GM19035 (cell line): ENCODE measurements at regions not wholly inside any gene's neighbourhood (a gene's known extent, or its start where the extent isn't known, plus 50 kb on each side); places are given as distances from the start of the nearest gene placed in this dataset.

Source experiments
- ATAC-seq: cut with Tn5 transposase; IDR thresholded peaks from one replicate; pipeline ENCODE4 v1.9.1; 2021; ENCODE audit not compliant: unreplicated experiment

DNA sequence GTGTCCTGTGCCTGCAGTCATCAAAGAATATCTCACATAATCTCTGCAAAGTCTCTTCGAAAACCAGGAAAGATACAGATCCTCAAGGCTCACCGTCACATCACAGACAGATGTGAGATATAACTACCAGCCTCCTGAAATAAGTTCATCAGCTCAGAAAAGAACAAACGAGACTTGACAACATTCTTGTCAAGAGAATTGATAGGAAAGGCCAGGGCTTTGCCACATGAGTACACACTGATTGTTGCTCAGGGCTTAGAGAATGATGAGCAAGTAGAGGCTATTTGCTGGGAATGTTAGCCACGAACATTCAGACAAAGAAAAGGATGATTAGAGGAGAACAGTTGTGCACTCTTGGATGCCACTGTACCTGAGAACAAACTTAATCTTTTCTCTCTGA is 535.1 kb downstream of the ELAVL2 start:
- ATAC-seq, result no peak

DNA sequence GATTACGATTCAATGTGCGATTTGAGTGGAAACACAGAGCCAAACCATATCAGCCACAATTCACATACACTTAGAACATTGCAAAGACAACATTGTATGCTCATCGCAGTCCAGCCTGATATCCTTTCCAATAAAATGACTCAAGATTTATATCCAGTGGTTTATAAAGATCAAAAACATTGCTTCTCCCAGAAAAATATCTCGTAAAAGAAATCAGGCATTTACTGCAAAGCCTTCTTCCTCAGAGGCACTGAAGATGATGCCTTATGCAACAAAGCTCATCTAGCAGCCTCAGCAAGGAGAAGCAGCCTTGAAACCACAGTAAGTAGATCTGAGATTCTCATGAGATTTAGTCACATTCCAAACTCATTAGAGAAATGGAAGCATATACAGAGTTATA is 523.8 kb downstream of the ELAVL2 start:
- no peak for ATAC-seq

DNA sequence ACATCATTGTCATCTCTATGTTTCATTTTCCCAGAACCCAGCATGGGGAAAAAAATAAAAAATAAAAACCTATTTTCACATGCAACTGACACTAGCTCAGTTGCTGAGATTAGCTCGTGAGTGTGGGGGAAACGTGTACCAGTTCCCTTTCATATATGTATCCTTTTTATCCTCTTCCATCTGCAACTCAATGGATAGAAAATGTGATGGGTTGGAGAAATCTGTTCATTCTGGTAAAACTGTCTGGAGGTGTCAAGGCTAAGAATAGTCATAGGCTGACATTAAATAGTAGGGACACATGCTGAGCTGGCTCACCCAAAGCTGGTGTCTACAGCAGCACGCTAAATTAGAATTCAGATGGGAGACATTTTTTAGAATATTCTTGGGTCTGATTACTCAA is 519.3 kb downstream of the ELAVL2 start:
- no peak for ATAC-seq

DNA sequence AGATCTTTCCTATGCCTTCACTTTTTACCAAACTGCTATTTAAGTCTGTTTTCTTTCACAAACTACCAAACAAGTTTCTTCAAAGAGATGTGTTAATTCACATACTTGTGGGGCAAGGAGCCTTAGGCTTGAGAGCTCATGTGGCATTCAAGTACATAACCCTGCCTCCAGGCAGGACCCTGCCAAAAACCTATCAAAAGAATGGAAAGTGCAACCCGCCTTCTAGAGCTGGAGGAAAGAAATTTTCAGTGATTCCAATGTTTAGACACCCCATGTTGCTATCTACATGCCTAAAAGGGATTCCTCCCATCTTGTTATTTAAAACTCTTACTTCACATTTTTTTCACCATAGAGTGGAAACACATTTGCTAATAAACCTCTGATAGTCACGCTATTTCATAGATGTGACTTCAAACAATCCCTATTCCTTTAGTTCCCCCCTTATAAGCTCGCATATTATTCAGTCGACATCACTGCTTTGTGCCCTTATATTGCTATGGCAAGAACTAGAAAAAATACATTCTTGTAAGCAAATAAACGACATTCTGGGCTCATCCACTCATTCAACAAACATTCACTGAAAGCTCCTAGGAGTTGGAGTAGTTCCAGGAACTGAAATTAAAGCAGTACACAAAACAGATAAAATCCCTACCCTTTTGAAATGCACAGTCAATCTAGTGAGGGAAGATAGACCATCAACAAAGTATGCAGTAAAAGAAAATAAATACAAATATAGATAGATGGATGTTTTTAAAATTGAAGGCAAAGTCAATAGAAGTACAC is 518.1 kb downstream of the ELAVL2 start:
- ATAC-seq, result no peak

DNA sequence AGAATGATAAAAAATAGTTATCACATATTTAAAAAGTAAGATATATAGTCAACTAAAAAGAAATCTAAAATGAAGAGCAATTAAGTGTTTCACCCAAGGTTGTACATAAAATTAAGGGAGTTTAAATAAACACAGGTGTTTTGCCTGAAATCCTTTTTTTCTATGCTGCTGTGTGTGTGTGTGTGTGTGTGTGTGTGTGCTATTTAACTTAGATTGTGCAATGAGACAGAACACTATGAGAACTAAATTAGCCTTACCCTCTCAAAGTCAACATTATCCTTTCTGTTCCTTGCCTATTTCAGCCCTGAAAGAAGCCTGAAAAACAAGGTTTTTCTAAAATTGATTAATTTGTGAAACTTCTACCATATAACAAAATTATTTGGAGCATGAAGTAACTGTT is 516.2 kb downstream of the ELAVL2 start:
- ATAC-seq, result no peak

DNA sequence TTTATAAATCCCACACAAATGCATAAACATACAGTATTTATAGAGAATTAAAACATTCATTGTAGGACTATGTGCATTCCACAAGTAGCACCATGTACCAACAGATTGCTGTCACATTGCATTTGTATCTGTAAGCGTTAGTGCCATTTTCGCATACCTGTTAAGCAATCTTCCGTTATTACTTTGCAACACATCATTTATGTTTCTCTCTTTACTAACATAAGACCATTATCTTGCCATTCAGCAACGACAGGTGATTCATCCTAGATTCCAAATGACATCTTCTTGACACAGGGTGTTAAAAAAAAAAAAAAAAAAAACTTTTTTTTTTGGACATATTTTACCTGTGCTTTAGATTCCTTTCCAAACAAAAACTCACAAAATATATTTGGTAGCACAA is 511.8 kb downstream of the ELAVL2 start:
- ATAC-seq, result no peak

DNA sequence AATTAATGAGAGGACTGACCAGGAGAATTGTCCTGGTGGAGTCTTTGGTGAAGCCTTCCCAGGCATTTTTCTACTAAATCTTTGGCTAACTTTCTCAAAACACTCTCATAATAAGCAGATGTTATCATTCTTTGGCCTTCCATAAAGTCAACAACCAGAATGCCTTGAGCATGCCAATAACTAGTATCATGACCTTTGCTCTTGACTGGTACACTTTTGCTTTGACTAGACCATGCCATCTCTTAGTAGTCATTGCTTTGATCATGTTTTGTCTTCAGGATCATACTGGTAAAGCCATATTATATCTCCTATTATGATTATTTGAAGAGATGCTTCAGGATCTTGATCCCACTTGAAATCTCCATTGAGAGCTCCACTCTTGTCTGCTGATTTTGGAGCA is 506.9 kb downstream of the ELAVL2 start:
- ATAC-seq, result no peak

DNA sequence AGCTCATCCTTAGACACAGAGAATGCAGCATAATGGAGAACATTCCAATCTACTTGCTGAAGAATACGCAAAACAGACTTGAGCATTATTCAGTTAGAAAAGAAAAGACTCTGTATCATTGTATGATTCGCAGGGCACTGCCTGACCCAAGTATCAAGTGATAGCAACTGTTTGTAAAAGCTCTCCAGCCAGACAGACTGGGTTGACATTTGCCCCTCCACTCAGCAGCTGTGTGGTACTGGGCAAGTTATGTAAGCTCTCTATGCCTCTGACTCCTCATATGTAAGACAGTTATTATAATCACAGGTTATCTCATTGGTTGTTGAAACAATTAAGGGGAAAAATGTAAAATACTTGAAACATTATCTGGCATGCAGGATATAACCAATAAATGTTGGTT is 505.0 kb downstream of the ELAVL2 start:
- no peak for ATAC-seq

DNA sequence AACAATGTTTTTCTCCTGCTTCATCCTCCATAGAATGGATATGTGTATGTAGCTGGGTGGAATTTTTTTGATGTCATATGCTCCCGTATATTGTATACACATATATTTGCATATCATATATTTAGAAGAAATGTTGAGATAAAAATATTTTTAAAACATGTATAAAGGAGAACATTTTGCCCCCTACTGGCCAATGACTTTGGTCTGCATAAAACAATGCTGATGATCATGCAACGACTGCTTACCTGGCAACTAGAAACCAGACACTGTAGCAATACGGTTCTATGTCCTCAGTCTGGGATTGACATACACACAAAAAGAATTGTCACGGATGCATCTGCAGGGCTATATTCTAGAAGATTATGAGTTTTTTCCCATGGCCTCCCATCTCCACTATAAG is 503.6 kb downstream of the ELAVL2 start:
- ATAC-seq, result no peak

DNA sequence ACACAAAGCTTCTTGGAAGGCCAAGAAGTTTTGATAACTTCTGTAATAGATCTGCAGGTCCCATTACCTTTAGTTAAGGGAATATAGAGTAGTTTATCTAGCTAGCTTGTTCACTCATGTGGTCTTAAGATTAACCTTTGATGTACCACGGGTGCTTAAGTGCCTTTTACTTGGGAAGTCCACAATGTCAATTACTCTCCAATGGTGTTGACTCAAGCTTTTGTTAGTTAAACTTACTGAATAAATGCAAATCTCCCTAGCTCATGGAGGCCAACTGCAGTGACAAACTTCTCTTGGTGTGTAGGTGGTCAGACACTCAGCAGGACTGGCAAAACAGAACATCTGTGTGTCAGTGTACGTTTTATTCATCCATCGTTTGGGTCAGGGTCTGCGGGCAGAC is 501.5 kb downstream of the ELAVL2 start:
- no peak for ATAC-seq

DNA sequence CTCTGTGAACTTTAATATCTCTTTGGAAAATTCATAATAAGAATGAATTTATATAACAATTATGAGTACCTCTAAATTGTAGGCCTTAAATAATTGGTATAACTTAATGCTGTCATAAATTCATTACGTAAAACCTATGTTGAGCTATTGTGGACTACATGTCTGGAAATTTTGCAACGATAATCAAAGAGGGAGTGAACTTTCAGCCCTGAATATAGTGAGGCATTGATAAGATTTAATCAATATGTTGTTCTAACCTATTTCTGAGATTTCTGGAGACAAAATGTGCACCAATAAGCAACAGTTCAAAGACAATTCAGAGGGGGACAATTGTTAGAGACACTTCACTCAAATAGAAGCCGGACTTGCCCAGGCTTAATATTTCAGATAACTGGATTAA is 499.4 kb downstream of the ELAVL2 start:
- ATAC-seq, result no peak

DNA sequence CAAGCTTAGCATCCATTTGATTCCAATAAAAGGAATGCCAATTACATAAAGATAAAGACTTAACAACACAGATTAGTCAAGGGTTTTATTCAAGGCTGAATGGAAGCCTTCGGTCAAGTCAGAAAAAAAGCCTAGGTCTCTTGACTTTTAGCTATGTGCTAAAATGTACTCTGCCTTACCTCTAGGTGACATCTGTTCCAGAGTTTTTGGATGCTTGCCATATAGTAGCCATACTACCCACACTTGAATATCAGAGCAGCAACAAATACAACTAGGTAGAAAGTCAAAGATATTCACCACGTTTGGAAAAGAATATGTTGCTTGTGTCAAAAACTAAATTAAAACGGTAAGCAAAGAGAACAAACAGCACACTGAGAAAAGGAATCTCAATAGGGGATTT is 484.7 kb downstream of the ELAVL2 start:
- no peak for ATAC-seq

DNA sequence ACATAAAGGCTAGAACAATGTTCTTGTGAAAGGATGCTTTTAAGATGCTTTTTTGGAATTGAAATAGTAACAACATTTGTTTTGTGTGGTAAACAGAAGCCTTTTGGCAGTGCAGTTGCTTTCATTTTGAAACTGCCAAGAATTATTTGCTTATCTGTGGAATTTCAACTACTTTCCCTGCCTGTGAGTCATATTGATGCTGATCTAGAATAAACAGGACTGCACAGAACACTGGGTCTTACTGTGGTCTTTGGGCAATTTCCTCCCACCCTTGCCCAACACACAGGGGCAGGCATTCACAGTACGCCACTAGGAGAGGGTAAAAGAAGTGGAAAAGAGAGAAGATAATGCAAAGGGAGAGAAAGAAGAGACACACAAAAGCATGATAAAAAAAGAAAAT is 483.7 kb downstream of the ELAVL2 start:
- no peak for ATAC-seq

DNA sequence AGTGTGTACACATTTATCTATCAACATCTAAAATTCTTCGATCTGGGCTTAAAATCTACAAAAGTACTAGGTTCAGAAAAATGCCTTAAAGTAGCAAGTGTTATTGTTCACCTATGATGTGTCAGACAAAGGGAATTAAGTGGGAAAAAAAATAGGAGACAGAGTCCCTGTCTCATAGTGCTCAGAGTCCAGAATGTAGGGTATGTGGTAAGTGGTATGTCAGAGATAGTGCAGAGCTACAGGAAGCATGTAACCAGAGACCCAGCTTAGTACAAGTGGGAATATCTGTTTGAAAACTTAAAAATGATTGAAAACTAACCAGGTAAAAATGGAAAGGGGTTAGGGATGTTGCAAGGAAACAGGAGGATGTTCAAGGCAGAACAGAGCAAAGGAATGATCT is 482.8 kb downstream of the ELAVL2 start:
- no peak for ATAC-seq

DNA sequence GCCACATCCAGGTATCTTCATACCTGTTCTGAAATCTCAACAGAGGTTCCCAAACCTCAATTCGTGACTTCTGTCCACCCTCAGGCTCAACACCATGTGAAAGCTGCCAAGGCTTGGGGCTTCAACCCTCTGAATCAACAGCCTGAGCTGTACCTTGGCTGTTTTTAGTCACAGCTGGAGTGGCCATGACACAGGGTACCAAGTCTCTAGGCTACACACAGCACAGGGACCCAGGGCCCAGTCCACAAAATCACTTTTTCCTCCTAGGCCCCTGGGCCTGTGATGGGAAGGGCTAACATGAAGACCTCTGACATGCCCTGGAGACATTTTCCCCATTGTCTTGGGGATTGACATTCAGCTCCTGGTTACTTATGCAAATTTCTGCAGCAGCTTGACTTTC is 464.9 kb downstream of the ELAVL2 start:
- ATAC-seq, result no peak

DNA sequence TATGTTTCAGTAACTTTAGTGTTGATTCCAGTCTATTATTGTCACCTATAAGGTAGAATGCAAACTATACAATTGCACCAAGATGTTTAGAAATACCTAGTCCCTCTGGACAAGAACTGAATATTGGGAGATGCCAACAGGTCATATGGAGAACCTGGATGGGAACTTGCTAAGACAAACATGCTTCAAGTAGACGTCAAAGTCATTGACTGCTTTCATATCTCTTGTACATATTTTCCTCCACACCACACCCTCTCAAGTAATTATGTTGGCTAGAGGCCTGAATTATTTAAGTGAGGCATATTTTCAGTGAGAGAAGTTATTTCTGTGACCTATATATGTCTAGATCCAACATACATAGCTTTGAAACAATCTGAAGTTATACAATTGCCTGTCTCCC is 453.3 kb downstream of the ELAVL2 start:
- ATAC-seq, result no peak

DNA sequence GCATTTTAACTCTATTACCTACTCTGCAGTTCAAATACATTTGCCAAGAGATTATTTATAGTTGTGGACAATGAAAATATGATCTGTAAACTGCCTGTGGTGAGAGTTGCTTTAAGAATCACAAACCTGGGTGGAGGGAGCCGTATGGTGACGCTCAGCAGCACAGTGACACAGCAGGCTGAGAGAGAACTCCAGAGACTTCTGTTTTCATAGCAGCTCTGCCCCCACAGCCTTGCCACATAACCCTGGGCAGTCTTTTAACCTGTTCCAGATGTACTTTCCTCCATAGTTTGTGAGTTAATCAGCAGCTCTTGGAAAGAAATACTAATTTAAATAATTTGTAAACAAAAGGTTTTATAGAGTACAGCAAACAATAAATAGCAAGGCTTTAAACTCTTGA is 450.5 kb downstream of the ELAVL2 start:
- ATAC-seq, result no peak

DNA sequence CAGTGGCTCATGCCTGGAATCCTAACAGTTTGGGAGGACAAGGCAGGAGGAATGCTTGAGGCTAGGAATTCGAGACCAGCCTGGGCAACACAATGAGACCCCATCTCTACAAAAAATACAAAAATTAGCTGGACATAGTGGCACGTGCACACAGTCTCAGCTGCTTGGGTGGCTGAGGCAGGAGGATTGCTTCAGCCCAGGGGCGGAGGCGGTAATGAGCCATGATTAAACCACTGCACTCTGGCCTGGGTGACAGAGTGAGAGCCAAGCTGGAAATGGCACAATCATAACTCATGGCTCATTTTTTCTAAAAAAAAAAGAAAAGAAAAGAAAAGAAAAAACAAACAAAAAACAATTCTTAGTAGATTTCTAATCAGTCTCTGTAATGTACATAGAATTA is 446.2 kb downstream of the ELAVL2 start:
- no peak for ATAC-seq

DNA sequence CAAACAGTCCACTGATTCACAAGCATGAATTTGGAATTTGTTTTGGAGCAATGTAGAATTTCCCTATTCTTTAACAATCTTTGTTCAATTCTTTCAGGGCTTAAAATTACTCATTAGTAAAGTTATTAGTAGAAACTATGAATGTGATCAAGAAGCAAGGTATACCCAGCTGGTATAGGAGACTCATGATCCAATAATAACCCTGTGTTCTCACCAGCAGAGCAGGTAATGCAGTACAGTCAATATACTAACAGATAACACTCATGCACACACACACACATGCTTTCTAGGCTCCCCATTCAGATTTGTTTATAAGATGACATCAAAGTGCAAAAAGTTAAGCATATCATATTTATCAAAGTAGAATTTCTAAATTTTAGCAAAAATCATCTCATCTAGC is 445.2 kb downstream of the ELAVL2 start:
- no peak for ATAC-seq

DNA sequence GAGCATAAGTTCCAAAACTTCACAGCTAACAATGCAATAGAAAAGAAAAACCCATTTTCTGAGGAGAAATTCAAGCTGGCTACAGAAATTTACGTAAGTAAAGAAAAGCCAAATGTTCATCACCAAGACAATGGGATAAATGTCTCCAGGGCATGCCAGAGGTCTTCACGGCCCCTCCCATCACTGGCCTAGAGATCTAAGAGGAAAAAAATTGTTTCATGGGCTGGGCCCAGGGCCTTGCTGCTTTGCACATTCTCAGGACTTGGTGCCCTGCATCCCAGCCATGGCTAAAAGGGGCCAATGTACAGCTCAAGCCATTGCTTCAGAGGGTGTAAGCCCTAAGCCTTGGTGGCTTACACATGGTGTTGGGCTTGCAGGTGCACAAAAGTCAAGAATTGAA is 443.6 kb downstream of the ELAVL2 start:
- ATAC-seq, result no peak

DNA sequence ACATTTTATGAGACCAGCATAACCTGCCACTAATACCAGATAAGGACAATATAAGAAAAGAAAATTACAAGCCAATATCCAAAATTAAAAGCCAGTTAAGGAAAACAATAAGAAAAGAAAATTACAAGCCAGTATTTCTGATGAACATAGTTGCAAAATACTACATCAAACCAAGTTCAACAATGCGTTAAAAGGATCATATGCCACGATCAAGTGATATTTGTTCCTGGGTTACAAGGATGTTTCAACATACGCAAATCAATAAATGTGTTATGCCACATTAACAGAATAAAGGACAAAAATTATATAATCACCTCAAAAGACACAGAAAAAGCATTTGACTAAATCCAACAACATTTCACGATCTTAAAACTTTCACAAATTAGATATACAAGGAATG is 431.9 kb downstream of the ELAVL2 start:
- ATAC-seq, result no peak

DNA sequence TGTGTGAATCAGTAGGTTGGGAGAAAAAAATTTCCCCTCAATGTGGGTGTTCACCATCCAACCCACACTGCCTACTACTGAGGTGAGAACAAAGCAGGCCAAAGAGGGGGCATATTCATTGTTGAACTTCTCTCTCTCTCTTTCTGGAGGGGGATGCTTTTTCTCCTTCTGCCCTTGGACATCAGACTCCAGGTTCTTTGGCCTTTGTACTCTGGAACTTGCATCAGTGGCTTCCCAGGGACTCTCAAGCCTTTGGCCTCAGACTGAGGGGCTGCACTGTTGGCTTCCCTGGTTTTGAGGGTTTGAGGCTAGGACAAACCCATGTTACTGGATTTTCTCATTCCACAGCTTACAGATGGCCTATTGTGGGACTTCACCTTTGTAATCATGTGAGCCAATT is 417.2 kb downstream of the ELAVL2 start:
- no peak for ATAC-seq

DNA sequence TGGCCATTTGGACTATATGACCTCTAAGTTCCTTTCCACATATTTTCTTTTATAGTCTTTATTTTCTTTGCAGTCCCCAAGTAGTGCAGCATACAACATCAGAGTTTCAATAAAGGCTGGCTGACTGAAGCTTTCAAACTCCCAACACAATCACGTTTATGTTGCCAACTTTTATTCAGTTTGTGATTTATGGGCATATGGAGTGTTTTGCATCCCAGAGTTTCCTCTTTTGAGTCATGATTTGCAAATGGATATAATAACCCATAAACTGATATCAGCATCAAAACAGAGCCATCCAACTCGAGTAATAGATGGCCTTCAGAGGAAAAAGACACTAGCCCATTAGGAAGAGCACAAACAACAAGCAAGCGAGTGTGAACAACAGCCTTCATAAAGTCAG is 414.0 kb downstream of the ELAVL2 start:
- no peak for ATAC-seq
